Astrocyte of the hippocampus (primary cell): ENCODE measurements at regions not wholly inside any gene's neighbourhood (a gene's known extent, or its start where the extent isn't known, plus 50 kb on each side); places are given as distances from the start of the nearest gene placed in this dataset.
"Not testable (repeated sequence)": the region's sequence is repeated elsewhere in the genome, so short reads cannot be mapped to it uniquely, and the experiment has no call there.

Source experiments
- DNase-seq: peaks from one replicate; pipeline ENCODE4 v3.0.0; 2011; ENCODE audit warnings: low read depth, low spot score

GRCh38 chrX:131595120-131595519 is 51.2 kb downstream of the OR13H1 start:
- DNase-seq = peak; percentile 5

- no peak for DNase-seq
Observed at GRCh38 chrX:131607792-131608369, 64.0 kb downstream of the OR13H1 start.

GRCh38 chrX:131609480-131609879 is 65.6 kb downstream of the OR13H1 start:
- DNase-seq = no peak

- DNase-seq = no peak
Observed at GRCh38 chrX:131613260-131613659, 69.4 kb downstream of the OR13H1 start.

GRCh38 chrX:131614241-131614640 is 70.4 kb downstream of the OR13H1 start:
- peak; percentile 6 for DNase-seq

- peak; percentile 41 for DNase-seq
Observed at GRCh38 chrX:131617182-131617581, 73.3 kb downstream of the OR13H1 start.

- DNase-seq = no peak
Observed at GRCh38 chrX:131621650-131622049, 77.8 kb downstream of the OR13H1 start.

- peak; percentile 2 for DNase-seq
Observed at GRCh38 chrX:131626681-131627296, 82.9 kb downstream of the OR13H1 start.

- no peak for DNase-seq
Observed at GRCh38 chrX:131630534-131630933, 86.7 kb downstream of the OR13H1 start.

GRCh38 chrX:131633285-131633917 is 89.5 kb downstream of the OR13H1 start:
- peak; percentile 75 for DNase-seq

- DNase-seq = no peak
Observed at GRCh38 chrX:131634900-131635299, 91.0 kb downstream of the OR13H1 start.

- DNase-seq = no peak
Observed at GRCh38 chrX:131646106-131646505, 102.2 kb downstream of the OR13H1 start.

GRCh38 chrX:131649741-131650140 is 105.9 kb downstream of the OR13H1 start:
- DNase-seq = no peak

GRCh38 chrX:131650637-131651410 is 107.0 kb downstream of the OR13H1 start:
- peak; percentile 14 for DNase-seq

- DNase-seq = not testable (repeated sequence)
Observed at GRCh38 chrX:131663726-131664125, 119.9 kb downstream of the OR13H1 start.

- DNase-seq = no peak
Observed at GRCh38 chrX:131671735-131672134, 127.9 kb downstream of the OR13H1 start.

- peak; percentile 12 for DNase-seq
Observed at GRCh38 chrX:131675596-131676194, 131.8 kb downstream of the OR13H1 start.

- DNase-seq = peak; percentile 48
Observed at GRCh38 chrX:131677655-131678628, 134.1 kb downstream of the OR13H1 start.

GRCh38 chrX:131682735-131683134 is 138.9 kb downstream of the OR13H1 start:
- DNase-seq = not testable (repeated sequence)

- no peak for DNase-seq
Observed at GRCh38 chrX:131693359-131693758, 149.5 kb downstream of the OR13H1 start.

- DNase-seq = not testable (repeated sequence)
Observed at GRCh38 chrX:131696989-131697388, 153.1 kb downstream of the OR13H1 start.
